ENCODE measurements at regions not wholly inside any gene's neighbourhood (a gene's known extent, or its start where the extent isn't known, plus 50 kb on each side); places are given as distances from the start of the nearest gene placed in this dataset.
A peak's percentile ranks its signal among the peaks of the same experiment; 100 is the strongest.

- DNase-seq, result no peak
Observed at GRCh38 chr14:95440951-95441350, 75.5 kb downstream of the SYNE3 start.

- no peak for DNase-seq
Observed at GRCh38 chr14:95440496-95440895, 76.0 kb downstream of the SYNE3 start.

GRCh38 chr14:95439881-95440280 is 76.6 kb downstream of the SYNE3 start:
- no peak for DNase-seq

GRCh38 chr14:95437715-95438114 is 78.7 kb downstream of the SYNE3 start:
- DNase-seq, result no peak

DNA sequence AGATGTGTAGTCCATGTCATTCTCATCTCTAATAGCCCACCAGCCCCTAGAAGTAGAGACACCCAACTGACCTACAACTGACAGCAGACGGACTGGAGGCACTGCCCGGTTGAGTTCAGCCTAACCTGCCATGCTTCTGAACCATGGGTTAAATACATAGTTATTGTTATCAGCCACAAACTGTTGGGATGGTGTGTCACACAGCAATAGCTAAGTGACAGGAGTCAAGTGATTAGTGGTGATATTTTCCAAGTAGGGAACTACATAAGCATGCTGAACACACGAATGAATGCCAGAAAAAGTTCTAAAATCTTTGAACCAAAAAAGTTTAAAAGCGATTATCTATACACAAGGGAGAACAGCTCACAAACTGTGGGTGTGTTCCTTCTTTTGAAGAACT is 80.1 kb downstream of the SYNE3 start:
- no peak for DNase-seq

- no peak for DNase-seq
Observed at GRCh38 chr14:95434121-95434520, 82.3 kb downstream of the SYNE3 start.

DNA sequence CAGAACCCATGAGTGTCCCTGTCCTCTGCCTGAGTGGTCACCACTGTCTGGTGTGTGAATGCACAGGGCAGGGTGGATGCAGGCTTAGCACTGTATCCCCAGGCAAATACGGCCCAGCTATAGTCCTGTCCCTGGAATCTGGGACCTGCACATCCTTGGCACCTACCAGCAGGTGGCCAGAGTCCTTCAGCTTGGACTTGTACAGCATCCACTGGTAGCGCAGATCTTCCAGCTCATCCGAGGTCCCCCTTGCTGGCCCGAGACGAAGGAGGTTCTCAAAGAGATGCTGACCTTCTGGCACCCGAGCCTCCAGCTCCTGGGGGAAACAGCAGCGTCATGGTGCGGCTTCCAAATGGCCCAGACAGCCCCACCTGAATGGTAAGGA is 83.4 kb downstream of the SYNE3 start:
- no peak for DNase-seq

DNA sequence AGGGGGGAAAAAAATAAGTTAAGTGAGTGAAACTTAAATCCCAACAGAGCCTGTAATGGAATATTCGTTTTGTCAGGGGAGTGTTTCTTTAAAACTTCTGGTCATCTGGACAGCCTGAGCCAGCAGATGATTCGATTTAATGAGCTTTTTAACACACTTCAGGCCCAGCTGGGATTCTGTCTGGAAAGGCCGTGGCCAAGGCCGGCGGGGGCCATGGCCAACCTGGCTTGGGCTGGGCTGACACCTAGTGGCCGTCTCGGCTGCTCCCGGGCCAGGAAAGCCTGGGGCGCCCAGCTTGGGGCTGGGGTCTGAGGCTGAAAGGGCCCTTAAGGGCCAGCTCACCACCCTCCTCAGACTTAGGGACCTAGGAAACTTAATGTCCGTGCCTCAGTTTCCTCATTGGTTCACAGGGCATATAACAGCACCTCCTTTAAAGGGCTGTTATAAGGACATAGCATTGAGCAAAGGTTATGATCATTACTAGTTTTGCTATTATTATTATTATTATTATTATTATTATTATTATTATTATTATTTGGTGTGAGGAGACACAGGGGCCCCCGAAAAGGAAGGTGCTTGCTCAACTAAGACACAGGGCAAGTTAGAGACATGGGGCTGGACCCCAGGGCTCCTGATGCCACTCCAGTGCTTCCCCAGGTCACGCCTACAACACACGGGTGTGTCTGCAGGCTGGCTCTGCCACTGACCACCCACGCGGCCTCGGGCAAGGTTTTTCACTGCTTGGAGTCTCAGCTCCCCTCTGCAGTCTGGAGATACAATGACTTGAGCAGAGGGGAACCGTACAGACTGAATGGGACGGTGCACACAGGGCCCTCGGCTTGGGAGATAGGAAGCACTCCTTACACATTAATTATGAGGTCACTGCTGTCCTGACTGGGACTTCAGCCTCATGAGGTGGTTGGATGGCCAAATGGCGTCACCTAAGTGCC is 84.0 kb downstream of the SYNE3 start:
- DNase-seq, result peak; percentile 27

DNA sequence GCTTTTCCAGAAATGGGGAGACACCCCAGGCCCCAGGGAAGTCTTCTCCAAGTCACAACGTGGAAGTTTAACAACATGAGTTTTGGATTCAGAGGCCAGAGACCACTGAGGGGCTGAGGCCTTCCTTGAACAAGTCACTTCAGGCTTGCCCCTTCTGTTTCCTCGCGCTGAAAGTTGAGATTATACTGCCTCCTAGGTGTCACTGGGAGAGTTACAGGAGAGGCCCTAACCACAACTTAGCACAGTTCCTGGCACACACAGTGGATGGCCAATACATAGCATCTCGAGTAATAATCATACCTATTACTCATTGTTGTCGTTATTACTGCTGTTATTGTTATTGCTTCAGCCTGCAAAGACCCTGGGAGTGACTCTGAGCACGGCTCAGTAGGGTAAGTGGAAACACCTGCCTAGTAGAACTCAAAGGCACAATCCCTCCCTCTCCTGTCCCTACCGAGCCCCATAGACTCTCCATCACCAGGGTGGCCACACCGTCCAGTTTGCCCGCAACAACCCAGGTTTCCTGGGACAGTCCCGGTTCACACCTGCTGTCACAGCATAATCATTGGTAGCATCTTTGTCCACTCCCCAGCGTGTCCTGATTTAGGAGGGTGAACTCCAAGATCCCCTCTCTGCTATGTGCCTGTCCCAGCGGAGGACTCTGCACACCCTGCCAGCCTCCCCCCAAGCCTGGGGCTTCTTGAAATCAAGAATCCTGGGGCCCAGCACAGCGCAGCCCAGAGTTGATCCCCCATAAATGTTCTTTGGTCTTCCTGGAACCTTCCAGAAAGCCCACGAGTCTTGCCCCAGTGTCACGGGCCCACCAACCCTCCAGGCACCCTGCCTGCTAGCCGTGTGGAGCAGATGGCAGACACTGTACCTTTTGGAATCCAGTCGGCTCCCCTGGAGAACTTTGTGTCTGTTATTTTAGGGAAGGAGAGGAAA is 85.0 kb downstream of the SYNE3 start:
- peak; percentile 55 for DNase-seq

- DNase-seq, result no peak
Observed at GRCh38 chr14:95428557-95428956, 87.9 kb downstream of the SYNE3 start.

- no peak for DNase-seq
Observed at GRCh38 chr14:95426116-95426475, 90.4 kb downstream of the SYNE3 start.

DNA sequence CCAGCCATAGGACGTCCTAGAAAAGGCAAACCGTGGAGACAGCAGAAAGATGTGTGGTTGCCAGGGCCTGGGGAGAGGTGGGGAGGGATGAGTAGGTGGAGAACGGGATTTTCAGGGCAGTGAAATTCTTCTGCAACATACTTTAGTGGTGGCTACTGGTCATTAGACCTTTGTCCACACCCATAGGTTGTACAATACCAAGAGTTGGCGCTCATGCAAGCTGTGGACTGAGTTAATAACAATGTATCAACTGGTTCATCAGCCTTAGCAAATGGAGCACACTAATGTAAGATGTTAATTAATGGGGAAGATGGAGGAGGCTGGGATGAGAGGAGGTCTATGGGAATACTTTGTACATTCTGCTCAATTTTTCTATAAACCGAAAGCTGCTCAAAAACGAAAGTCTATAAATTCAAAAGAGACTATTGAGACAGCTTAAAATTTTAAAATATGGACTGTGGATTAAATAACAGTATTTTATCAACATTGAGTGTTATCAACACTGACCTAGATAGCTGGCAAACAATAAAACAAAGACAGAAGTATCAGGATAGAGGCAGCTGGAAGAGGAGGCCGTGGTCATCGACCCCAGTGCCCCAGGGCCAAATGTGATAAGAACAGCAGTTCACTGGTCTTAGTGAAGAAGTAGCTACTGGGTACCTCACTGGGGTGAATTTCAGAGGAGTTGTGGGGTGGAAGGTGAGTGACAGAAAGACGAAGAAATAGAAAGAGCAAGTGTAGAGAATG is 90.9 kb downstream of the SYNE3 start:
- DNase-seq, result no peak

DNA sequence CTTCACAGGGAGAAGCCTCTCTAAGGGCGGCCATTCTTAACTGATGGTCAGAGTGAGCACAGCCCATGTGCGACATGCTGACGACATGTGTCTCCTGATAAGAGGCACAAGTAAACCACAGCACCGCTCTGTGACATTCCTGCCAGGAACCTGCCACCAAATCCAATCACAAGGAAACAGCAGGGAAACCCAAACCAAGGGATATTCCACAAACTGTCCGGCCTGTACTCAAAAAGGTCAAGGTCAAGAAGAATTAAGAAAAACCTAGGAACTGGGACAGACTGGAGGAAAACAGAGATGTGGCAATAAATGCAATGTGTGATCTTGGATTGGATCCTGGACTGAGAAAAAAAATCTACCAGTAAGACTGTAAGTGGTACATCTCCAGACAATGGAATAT is 91.9 kb downstream of the SYNE3 start:
- peak; percentile 65 for DNase-seq

DNA sequence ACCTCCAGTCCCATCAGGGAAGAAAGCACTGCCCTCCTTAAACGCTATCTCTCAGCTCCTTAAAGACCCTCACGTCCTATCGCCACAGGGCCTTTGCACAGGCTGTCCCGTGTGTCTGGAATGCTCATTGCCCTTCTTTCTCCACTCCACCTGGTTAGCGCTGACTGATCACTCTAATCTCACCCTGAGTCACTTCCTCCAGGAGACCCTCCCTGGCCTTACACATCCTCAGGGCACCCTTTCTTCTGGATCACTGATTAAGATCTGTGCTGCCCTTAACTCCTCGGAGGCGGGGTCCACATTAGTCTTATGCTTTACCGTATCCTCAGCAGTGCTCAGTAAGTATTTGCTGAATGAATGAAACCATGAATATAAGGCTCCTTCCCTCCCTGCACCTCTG is 94.7 kb downstream of the SYNE3 start:
- DNase-seq, result no peak

DNA sequence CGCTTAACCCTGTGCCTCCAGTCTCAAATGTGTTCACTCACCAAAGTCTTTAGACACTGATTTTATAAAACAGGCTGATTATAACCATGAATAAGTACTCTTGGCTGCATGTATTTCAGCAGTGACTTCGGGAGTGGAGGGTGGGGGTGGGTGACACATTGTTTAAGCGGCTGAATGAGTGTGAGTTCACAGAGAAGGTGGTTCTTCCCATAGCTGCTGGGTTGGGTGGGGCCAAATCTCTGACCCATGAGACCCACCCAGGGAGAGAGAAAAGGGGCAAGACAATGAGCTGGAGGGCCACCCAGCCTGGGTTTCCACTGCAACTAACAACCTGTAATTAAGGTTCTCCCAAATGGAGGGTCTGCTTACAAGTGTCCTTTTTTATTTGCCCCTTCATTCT is 96.4 kb downstream of the SYNE3 start:
- no peak for DNase-seq

GRCh38 chr14:95419569-95419968 is 96.9 kb downstream of the SYNE3 start:
- DNase-seq, result no peak

DNA sequence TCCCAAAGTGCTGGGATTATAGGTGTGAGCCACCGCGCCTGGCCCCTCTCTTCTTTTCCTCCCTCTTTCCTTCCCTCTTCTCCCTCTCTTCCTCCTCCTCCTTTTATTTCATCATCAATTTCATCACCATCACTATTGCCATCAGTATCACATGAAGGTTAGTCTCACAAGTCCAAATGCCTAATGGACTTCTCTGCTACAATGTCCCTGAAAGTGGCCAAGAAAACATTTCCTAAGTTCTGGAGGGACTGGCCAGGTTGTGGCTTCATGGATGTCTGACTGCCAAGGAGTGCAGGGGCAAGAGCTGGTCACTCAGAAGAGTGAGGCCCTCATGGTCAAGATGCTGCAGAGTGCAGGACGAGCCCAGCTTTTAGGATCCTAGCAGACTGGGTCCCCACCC is 97.6 kb downstream of the SYNE3 start:
- DNase-seq, result no peak

- no peak for DNase-seq
Observed at GRCh38 chr14:95417492-95417891, 97.8 kb upstream of the CLMN start.

GRCh38 chr14:95415993-95416392 is 96.3 kb upstream of the CLMN start:
- no peak for DNase-seq

GRCh38 chr14:95413289-95414215 is 93.8 kb upstream of the CLMN start:
- no peak for DNase-seq

GRCh38 chr14:95410838-95411237 is 91.1 kb upstream of the CLMN start:
- DNase-seq, result no peak
